ENCODE measurements at regions not wholly inside any gene's neighbourhood (a gene's known extent, or its start where the extent isn't known, plus 50 kb on each side); places are given as distances from the start of the nearest gene placed in this dataset.

DNA sequence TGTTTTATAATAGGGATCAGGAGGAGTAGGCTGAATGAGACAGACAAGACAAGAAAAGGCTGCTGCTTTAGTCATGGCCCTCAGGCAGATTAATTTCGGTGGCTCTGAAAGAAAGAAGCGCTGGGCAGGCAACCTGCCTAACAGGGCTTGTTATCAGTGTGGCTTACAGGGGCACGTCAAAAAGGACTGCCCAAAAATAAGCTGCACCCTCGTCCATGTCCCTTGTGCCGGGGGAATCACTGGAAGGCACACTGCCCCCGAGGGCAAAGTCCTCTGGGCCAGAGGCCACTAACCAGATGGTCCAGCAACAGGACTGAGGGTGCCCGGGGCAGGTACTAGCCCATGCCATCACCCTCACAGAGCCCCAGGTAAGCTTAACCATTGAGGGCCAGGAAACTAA is 188.5 kb downstream of the IGSF11 start (continued):
- TF ChIP-seq, protein P1, sequence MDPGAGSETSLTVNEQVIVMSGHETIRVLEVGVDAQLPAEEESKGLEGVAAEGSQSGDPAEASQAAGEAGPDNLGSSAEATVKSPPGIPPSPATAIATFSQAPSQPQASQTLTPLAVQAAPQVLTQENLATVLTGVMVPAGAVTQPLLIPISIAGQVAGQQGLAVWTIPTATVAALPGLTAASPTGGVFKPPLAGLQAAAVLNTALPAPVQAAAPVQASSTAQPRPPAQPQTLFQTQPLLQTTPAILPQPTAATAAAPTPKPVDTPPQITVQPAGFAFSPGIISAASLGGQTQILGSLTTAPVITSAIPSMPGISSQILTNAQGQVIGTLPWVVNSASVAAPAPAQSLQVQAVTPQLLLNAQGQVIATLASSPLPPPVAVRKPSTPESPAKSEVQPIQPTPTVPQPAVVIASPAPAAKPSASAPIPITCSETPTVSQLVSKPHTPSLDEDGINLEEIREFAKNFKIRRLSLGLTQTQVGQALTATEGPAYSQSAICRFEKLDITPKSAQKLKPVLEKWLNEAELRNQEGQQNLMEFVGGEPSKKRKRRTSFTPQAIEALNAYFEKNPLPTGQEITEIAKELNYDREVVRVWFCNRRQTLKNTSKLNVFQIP (CRISPR knock-in tag; IDR thresholded peaks at IDR 0.05; ENCODE audit: borderline replicate concordance, low read depth), result no peak
- TF ChIP-seq, protein P2, sequence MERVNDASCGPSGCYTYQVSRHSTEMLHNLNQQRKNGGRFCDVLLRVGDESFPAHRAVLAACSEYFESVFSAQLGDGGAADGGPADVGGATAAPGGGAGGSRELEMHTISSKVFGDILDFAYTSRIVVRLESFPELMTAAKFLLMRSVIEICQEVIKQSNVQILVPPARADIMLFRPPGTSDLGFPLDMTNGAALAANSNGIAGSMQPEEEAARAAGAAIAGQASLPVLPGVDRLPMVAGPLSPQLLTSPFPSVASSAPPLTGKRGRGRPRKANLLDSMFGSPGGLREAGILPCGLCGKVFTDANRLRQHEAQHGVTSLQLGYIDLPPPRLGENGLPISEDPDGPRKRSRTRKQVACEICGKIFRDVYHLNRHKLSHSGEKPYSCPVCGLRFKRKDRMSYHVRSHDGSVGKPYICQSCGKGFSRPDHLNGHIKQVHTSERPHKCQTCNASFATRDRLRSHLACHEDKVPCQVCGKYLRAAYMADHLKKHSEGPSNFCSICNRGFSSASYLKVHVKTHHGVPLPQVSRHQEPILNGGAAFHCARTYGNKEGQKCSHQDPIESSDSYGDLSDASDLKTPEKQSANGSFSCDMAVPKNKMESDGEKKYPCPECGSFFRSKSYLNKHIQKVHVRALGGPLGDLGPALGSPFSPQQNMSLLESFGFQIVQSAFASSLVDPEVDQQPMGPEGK (CRISPR knock-in tag; IDR thresholded peaks at IDR 0.05; ENCODE audit: borderline replicate concordance), result no peak
- TF ChIP-seq, protein P3, sequence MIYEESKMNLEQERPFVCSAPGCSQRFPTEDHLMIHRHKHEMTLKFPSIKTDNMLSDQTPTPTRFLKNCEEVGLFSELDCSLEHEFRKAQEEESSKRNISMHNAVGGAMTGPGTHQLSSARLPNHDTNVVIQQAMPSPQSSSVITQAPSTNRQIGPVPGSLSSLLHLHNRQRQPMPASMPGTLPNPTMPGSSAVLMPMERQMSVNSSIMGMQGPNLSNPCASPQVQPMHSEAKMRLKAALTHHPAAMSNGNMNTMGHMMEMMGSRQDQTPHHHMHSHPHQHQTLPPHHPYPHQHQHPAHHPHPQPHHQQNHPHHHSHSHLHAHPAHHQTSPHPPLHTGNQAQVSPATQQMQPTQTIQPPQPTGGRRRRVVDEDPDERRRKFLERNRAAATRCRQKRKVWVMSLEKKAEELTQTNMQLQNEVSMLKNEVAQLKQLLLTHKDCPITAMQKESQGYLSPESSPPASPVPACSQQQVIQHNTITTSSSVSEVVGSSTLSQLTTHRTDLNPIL (CRISPR knock-in tag; IDR thresholded peaks at IDR 0.05; ENCODE audit: low read depth), result no peak
- TF ChIP-seq ISL1 (CRISPR knock-in tag; IDR thresholded peaks at IDR 0.05) (no peak), ESRRG (CRISPR knock-in tag; IDR thresholded peaks at IDR 0.05) (no peak)

Measured in SK-N-SH treated with all-trans-retinoic acid at 6 μM for 48 hours (cell line).